ENCODE measurements at regions not wholly inside any gene's neighbourhood (a gene's known extent, or its start where the extent isn't known, plus 50 kb on each side); places are given as distances from the start of the nearest gene placed in this dataset.

DNA sequence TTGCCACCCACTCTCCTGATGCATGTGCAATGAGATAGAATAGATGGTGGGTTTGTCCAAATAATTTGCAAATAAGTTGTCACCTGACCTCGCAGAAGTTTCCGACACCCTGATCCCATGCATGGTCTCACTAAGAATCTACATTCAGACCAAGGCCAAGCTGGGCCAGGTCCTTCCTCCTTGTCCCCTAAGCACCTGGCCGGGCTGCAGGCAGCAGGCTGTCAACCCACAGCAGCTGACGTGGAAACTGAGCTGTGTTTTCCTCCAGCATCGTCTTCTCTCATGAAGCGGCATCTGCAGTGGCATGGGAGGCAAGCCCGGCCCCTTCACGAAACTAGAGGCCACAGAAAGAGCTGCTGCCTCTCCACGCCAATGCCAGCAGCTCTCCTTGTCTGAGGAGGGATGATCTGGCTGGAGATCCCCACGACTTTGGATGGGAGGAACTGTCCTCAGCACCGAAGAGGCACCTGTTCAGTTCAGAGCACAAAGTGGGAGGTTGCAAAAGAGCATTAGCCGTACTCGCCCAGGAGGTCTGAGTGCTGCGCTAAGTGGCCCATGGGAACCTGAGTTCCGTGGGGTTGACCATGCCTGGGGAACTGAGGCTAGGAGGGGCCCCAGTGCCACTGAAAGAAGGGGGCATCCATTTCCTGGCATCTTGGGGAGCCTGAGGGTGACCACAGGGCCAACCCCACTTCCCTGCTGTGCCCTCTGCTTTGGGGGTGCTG lies 110.5 kb upstream of the INSIG1 start:
- Mint-ChIP-seq H3K4me1 (peaks cover 25% of the 10 kb centered on the region), H3K4me3 (no peak overlapping the region), H3K27me3 (peaks cover 6% of the 10 kb centered on the region), H3K27ac (no peak overlapping the region), H3K9me3 (ENCODE audit: low read depth) (peaks cover 21% of the 10 kb centered on the region), H3K36me3 (peaks cover 14% of the 10 kb centered on the region)
- CTCF ChIA-PET: interaction anchor here (1.0 to 5.0 kb wide), 2 partner anchors 156 to 170 kb away, joined by 3 to 51 read pairs; no protein-coding TSS in a partner anchor
- DNase-seq: no peak
- no peak for ATAC-seq

DNA sequence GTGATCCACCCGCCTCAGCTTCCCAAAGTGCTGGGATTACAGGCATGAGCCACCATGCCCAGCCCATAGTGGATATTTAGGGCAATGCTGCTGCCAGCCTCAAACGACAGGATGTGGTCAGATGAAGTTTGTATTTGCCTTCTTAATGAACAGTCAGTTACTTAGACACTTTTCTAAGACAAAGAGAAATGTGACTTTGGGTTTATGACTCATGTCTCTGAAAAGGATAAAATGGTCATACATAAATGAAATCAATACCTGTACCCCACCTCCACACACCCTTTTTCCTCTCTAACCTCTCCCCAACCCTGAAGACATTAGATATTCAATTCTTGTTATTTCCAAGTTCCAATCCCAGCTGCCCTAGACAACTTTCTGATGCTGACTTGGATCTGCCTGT lies 109.3 kb upstream of the INSIG1 start:
- Mint-ChIP-seq H3K27ac (peak overlapping the region; percentile 66), H3K27me3 (peaks cover 6% of the 10 kb centered on the region), H3K4me1 (peaks cover 36% of the 10 kb centered on the region), H3K4me3 (no peak overlapping the region), H3K36me3 (peaks cover 20% of the 10 kb centered on the region), H3K9me3 (ENCODE audit: low read depth) (peaks cover 22% of the 10 kb centered on the region)
- peak; percentile 42 for ATAC-seq
- CTCF ChIA-PET: interaction anchor here (5.0 kb wide), 1 partner anchor 155 kb away, joined by 51 read pairs; no protein-coding TSS in a partner anchor
- no peak for DNase-seq

- Mint-ChIP-seq H3K4me3 (no peak overlapping the region), H3K4me1 (peaks cover 42% of the 10 kb centered on the region), H3K36me3 (peaks cover 20% of the 10 kb centered on the region), H3K27ac (peak overlapping the region; percentile 66), H3K9me3 (ENCODE audit: low read depth) (peaks cover 19% of the 10 kb centered on the region), H3K27me3 (peaks cover 6% of the 10 kb centered on the region)
- DNase-seq (no peak), ATAC-seq (no peak)
- CTCF ChIA-PET: interaction anchor here (1.9 to 5.0 kb wide), 4 partner anchors 16 to 154 kb away, joined by 12 to 51 read pairs (median 12); partner anchors contain the start of gene INSIG1
These were observed 108.7 kb upstream of the INSIG1 start for GRCh38 chr7:155188821-155189581.

DNA sequence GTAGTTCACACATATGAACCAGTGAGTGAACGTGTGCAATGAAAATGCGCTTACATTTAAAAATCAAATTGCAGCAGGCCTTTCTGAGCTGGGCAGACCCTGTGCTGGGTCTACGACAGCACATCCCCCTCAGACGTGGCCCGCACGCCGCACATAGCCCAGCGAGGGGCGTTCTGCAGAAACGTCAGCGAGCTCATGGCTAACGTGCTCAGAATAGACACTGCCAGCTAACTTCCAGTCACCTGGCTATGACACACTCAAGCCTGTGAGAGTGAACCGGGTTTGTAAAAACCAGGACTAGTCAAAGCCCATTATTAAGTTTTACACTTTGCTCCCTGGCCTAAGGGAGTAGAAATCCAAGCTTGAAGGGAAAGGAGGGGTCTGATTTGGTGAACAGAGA lies 108.1 kb upstream of the INSIG1 start:
- Mint-ChIP-seq H3K4me3 (no peak overlapping the region), H3K27ac (peak overlapping the region; percentile 19)

GRCh38 chr7:155190688-155191087 lies 107.0 kb upstream of the INSIG1 start:
- H3K4me1 Mint-ChIP-seq: peaks cover 46% of the 10 kb centered on the region
- CTCF ChIA-PET: interaction anchor here (0.7 to 5.0 kb wide), 12 partner anchors 10 to 277 kb away, joined by 3 to 51 read pairs (median 6); partner anchors contain the start of gene INSIG1
- H3K9me3 Mint-ChIP-seq (ENCODE audit: low read depth): peaks cover 10% of the 10 kb centered on the region
- ATAC-seq (peak; percentile 74), DNase-seq (peak; percentile 66)
- no peak overlapping the region for H3K27ac Mint-ChIP-seq
- no peak overlapping the region for H3K4me3 Mint-ChIP-seq
- H3K27me3 Mint-ChIP-seq: peaks cover 6% of the 10 kb centered on the region
- peaks cover 17% of the 10 kb centered on the region for H3K36me3 Mint-ChIP-seq

More for the DNA sequence above, 108.1 kb upstream of the INSIG1 start:
- Mint-ChIP-seq H3K36me3 (peaks cover 20% of the 10 kb centered on the region), H3K27me3 (peaks cover 6% of the 10 kb centered on the region), H3K4me1 (peaks cover 46% of the 10 kb centered on the region), H3K9me3 (ENCODE audit: low read depth) (peaks cover 19% of the 10 kb centered on the region)
- no peak for ATAC-seq
- DNase-seq: no peak
- CTCF ChIA-PET: interaction anchor here (1.4 to 5.0 kb wide), 7 partner anchors 11 to 276 kb away, joined by 4 to 51 read pairs (median 12); partner anchors contain the start of gene INSIG1

DNA sequence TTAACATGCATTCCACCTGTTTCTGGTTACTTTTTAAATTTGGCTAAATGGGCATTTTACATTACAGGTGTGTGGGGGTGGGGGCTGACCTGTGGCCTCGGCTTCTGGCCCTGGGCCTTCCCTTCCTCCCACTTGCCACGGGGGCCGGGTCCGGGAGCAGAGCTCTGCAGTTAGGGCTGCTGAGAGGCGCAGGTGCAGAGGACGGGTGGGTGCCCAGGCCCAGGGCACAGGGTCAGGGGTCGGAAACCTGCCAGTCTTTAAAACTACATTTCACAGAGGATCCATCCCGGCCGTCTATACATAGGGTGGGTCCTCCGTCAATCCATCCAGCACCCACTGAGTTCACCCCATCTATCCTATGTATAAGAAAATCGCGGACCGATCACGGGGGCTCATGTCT lies 106.5 kb upstream of the INSIG1 start:
- H3K36me3 Mint-ChIP-seq: peaks cover 21% of the 10 kb centered on the region
- CTCF ChIA-PET: interaction anchor here (0.7 to 5.0 kb wide), 11 partner anchors 10 to 277 kb away, joined by 3 to 51 read pairs (median 7); partner anchors contain the start of gene INSIG1

DNA sequence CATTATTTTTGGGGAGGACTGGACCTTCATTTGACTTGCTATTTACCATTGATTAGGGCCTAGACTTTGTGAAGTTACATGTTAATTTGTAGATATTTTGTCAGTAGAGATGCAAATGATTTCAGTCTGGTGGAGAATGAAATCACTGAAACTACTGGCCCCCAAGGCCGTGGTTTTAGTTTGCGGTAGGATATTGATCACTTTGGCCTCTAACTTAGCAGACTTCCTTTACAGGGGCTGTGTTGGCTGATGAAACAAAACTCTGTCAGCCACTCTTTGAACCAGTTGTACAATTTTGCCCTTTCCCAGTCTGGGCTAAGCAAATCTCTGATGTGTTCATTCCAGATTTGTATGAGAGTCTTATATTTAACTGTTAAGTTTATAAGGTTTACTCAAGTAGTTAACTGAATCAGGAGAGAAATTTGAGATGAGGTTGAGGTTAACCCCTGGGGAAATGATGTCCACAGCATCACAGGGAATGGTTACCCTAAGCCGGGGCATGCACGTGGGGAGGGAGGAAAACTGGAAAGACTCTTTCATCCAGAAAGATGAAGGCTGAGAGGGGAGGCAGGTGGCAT lies 105.7 kb upstream of the INSIG1 start:
- Mint-ChIP-seq H3K27me3 (peaks cover 6% of the 10 kb centered on the region), H3K9me3 (ENCODE audit: low read depth) (peaks cover 11% of the 10 kb centered on the region), H3K4me3 (no peak overlapping the region), H3K4me1 (peaks cover 46% of the 10 kb centered on the region), H3K27ac (peak overlapping the region; percentile 26), H3K36me3 (peaks cover 24% of the 10 kb centered on the region)
- ATAC-seq: no peak
- CTCF ChIA-PET: interaction anchor here (0.7 to 2.3 kb wide), 3 partner anchors 102 to 265 kb away, joined by 3 to 7 read pairs (median 4); no protein-coding TSS in a partner anchor
- no peak for DNase-seq

More for the DNA sequence above, 106.5 kb upstream of the INSIG1 start:
- Mint-ChIP-seq H3K9me3 (ENCODE audit: low read depth) (peaks cover 10% of the 10 kb centered on the region), H3K4me1 (peaks cover 46% of the 10 kb centered on the region), H3K4me3 (no peak overlapping the region), H3K27me3 (peaks cover 6% of the 10 kb centered on the region), H3K27ac (no peak overlapping the region)
- no peak for DNase-seq
- ATAC-seq: no peak

- H3K27ac Mint-ChIP-seq: peak overlapping the region; percentile 32
- H3K9me3 Mint-ChIP-seq (ENCODE audit: low read depth): peaks cover 16% of the 10 kb centered on the region
- DNase-seq: no peak
- H3K4me1 Mint-ChIP-seq: peaks cover 48% of the 10 kb centered on the region
- H3K4me3 Mint-ChIP-seq: no peak overlapping the region
- CTCF ChIA-PET: interaction anchor here (0.7 to 2.4 kb wide), 6 partner anchors 12 to 266 kb away, joined by 3 to 9 read pairs (median 4); partner anchors contain the start of gene INSIG1
- no peak for ATAC-seq
- H3K27me3 Mint-ChIP-seq: peaks cover 6% of the 10 kb centered on the region
- peaks cover 31% of the 10 kb centered on the region for H3K36me3 Mint-ChIP-seq
These were observed 104.6 kb upstream of the INSIG1 start for GRCh38 chr7:155192961-155193640.

GRCh38 chr7:155193716-155194115 lies 104.0 kb upstream of the INSIG1 start:
- CTCF ChIA-PET: interaction anchor here (0.8 to 2.4 kb wide), 4 partner anchors 12 to 266 kb away, joined by 3 to 9 read pairs (median 4); partner anchors contain the start of gene INSIG1

DNA sequence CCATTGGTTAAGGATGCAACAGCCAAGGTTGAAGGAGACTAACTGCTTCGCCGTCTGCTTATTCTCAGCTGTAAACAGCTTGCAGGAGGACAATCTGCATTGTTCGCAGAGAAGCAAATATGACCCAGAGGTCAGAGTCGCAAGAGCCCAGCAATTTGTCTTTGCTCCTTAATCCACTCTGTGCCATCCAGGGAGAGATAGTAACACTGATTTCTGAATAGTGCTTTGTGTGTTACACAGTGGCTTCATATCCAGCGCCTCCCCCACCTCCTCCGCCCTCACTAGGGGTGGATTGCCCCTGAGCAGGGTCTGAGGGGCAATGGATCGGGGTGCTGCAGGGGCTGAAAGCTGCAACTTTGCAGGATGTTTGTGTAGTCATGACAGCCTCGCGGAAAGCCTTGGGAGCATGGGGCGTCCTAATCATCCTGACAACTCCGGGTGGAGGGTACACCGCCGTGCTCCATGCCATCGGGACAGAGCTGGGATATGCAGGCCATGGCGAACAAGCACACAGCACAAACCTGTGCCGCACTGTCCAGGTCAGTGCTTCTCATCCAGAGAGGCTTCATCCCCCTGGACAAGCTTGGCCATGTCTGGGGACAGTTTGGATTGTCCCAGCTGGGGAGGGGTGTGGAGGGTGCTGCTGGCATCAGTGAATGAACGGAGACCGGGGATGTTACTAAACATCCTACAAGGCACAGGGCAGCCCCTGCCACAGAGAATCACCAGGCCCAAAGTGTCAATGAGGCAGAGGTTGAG lies 103.1 kb upstream of the INSIG1 start:
- Mint-ChIP-seq H3K4me1 (peaks cover 54% of the 10 kb centered on the region), H3K27ac (no peak overlapping the region), H3K36me3 (peaks cover 30% of the 10 kb centered on the region), H3K9me3 (ENCODE audit: low read depth) (peaks cover 16% of the 10 kb centered on the region), H3K4me3 (no peak overlapping the region), H3K27me3 (peaks cover 2% of the 10 kb centered on the region)
- no peak for DNase-seq
- CTCF ChIA-PET: interaction anchor here (0.7 to 2.4 kb wide), 2 partner anchors 11 to 150 kb away, joined by 3 to 9 read pairs; no protein-coding TSS in a partner anchor
- no peak for ATAC-seq

More at GRCh38 chr7:155193716-155194115, 104.0 kb upstream of the INSIG1 start:
- peaks cover 16% of the 10 kb centered on the region for H3K9me3 Mint-ChIP-seq (ENCODE audit: low read depth)
- H3K4me3 Mint-ChIP-seq: no peak overlapping the region
- peaks cover 30% of the 10 kb centered on the region for H3K36me3 Mint-ChIP-seq
- ATAC-seq: no peak
- DNase-seq: no peak
- peaks cover 4% of the 10 kb centered on the region for H3K27me3 Mint-ChIP-seq
- peak overlapping the region; percentile 32 for H3K27ac Mint-ChIP-seq
- H3K4me1 Mint-ChIP-seq: peaks cover 49% of the 10 kb centered on the region

DNA sequence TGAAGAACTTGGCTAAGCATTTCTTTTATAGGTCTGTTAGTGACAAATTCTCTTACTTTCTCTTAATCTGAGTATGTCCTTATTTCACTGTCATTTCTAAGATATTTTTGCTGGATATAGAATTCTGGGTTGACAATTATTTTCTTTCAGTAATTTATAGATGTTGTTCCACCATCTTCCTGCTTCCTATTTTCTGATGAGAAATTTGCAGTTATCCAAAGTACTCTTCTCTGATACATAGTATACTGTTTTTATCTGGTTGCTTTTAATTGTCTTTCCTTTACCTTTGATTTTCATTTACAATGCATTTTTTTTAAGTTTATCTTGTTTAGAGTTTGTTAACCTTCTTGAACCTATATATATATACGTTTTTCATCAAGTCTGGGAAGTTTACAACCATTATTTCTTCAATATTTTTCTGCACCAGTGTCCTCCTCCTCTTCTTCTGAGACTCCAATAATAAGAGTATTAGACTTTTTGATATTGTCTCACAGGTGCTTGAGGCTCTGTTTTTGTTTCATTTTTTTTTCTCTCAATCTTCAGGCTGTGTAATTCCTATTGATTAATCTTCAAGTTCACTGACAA lies 101.6 kb upstream of the INSIG1 start:
- Mint-ChIP-seq H3K4me3 (no peak overlapping the region), H3K4me1 (peaks cover 57% of the 10 kb centered on the region), H3K36me3 (peaks cover 30% of the 10 kb centered on the region), H3K27ac (no peak overlapping the region), H3K9me3 (ENCODE audit: low read depth) (peaks cover 16% of the 10 kb centered on the region), H3K27me3 (no peaks in the 10 kb centered on the region)
- CTCF ChIA-PET: interaction anchor here (1.0 kb wide), 1 partner anchor 104 kb away, joined by 3 read pairs; no protein-coding TSS in a partner anchor
- ATAC-seq (no peak), DNase-seq (no peak)

Measured in activated CD8-positive, alpha-beta memory T cell treated with anti-CD3 and anti-CD28 coated beads, Interleukin-2, amount 10 ng/mL, durations not matched to agents 7 days and 5 days (primary cell).